HG03139 (cell line): ENCODE measurements at regions not wholly inside any gene's neighbourhood (a gene's known extent, or its start where the extent isn't known, plus 50 kb on each side); places are given as distances from the start of the nearest gene placed in this dataset.

Experiments
- ATAC-seq: cut with Tn5 transposase; IDR thresholded peaks from one replicate; pipeline ENCODE4 v1.9.1; 2021; ENCODE audit not compliant: unreplicated experiment

- ATAC-seq, result no peak
These were observed 300.5 kb upstream of the LINC00305 start for GRCh38 chr18:64449434-64449833.

GRCh38 chr18:64444819-64445218 is 295.9 kb upstream of the LINC00305 start:
- ATAC-seq, result no peak

- no peak for ATAC-seq
These were observed 289.3 kb upstream of the LINC00305 start for GRCh38 chr18:64438178-64438577.

- ATAC-seq, result no peak
These were observed 287.2 kb upstream of the LINC00305 start for GRCh38 chr18:64436111-64436510.

GRCh38 chr18:64419156-64419555 is 270.3 kb upstream of the LINC00305 start:
- ATAC-seq, result no peak

- ATAC-seq, result no peak
These were observed 268.1 kb upstream of the LINC00305 start for GRCh38 chr18:64416990-64417389.

GRCh38 chr18:64415218-64415617 is 266.3 kb upstream of the LINC00305 start:
- ATAC-seq, result no peak

GRCh38 chr18:64410685-64411084 is 261.8 kb upstream of the LINC00305 start:
- no peak for ATAC-seq

- no peak for ATAC-seq
These were observed 260.6 kb upstream of the LINC00305 start for GRCh38 chr18:64409511-64409910.

- ATAC-seq, result no peak
These were observed 258.7 kb upstream of the LINC00305 start for GRCh38 chr18:64407606-64408005.

GRCh38 chr18:64405161-64405560 is 256.3 kb upstream of the LINC00305 start:
- no peak for ATAC-seq

- ATAC-seq, result no peak
These were observed 255.1 kb upstream of the LINC00305 start for GRCh38 chr18:64403784-64404503.

- no peak for ATAC-seq
These were observed 253.7 kb upstream of the LINC00305 start for GRCh38 chr18:64402636-64403035.

GRCh38 chr18:64401268-64402060 is 252.6 kb upstream of the LINC00305 start:
- ATAC-seq, result no peak

GRCh38 chr18:64399566-64399965 is 250.7 kb upstream of the LINC00305 start:
- no peak for ATAC-seq

- no peak for ATAC-seq
These were observed 249.4 kb upstream of the LINC00305 start for GRCh38 chr18:64398320-64398719.

- ATAC-seq, result no peak
These were observed 243.3 kb upstream of the LINC00305 start for GRCh38 chr18:64392202-64392601.

- no peak for ATAC-seq
These were observed 235.2 kb upstream of the LINC00305 start for GRCh38 chr18:64384101-64384500.

GRCh38 chr18:64380117-64380516 is 231.2 kb upstream of the LINC00305 start:
- peak; percentile 90 for ATAC-seq

GRCh38 chr18:64379662-64380061 is 230.8 kb upstream of the LINC00305 start:
- ATAC-seq, result no peak

- no peak for ATAC-seq
These were observed 228.6 kb upstream of the LINC00305 start for GRCh38 chr18:64377446-64377845.

- ATAC-seq, result no peak
These were observed 224.0 kb upstream of the LINC00305 start for GRCh38 chr18:64372850-64373249.
